K562 (cell line): ENCODE measurements at regions not wholly inside any gene's neighbourhood (a gene's known extent, or its start where the extent isn't known, plus 50 kb on each side); places are given as distances from the start of the nearest gene placed in this dataset.

Experiments
- ATAC-seq: fragments of 200-7000 bp; cut with Tn5 transposase; 3 replicates; pipeline ENCODE4 v1.9.1; 2020; ENCODE audit warnings: moderate library complexity
- BruUV-seq: library from RNA; stranded (reverse); fragments of 400-500 nt; replicated peaks from 2 replicates; lab custom pipeline; 2021; lab: Mats Ljungman, UMichigan
- CTCF ChIA-PET: fragments of 300-600 bp; formaldehyde crosslinking; extraction: SDS; loops from one replicate; lab custom pipeline; 2021; ENCODE audit warnings: low intra/inter-chr PET ratio; lab: Yijun Ruan, JAX
- POLR2A ChIA-PET: fragments of 300-600, 350-650 bp; sonication (Branson Sonifier 250); formaldehyde crosslinking; extraction: SDS; loops from one replicate; lab custom pipeline; 2021; ENCODE audit warnings: antibody characterized with exemption, inconsistent platforms; lab: Yijun Ruan, JAX
- DNase-seq, 4 experiments: peaks; one replicate each; pipeline versions ENCODE4 v3.0.0 to v3.0.0-alpha.2; 2011 to 2018; ENCODE audit warnings: low spot score in 3 of 4, mixed read lengths in 3 of 4; ENCODE audit errors: extremely low read depth in 1 of 4
- FAIRE-seq: peaks from 2 replicates; lab custom pipeline; 2011; peaks lifted over from hg19 to GRCh38; lab: Jason Lieb, UNC
- H2AFZ ChIP-seq: 2 replicates; pipeline ENCODE4 v1.6.0; 2011; ENCODE audit warnings: low read depth, low read length, control low read depth, inconsistent platforms
- H3K27ac ChIP-seq: fragments of 200-600 bp; 3 replicates; pipeline ENCODE4 v1.8.0; 2011; ENCODE audit warnings: low read depth, mild to moderate bottlenecking, control low read depth, inconsistent platforms, low read length, moderate library complexity, mixed read lengths; ENCODE audit errors: extremely low read depth
- H3K27me3 ChIP-seq, 2 experiments: fragments of 300-600 bp in 1 of 2; 2 replicates in 1 of 2; 3 replicates in 1 of 2; pipeline versions ENCODE4 v1.6.0 to v1.8.0; 2011; ENCODE audit warnings: inconsistent platforms in 2 of 2, low read length in 2 of 2, mild to moderate bottlenecking in 1 of 2, mixed read lengths in 1 of 2, moderate library complexity in 1 of 2; ENCODE audit not compliant: control insufficient read depth in 2 of 2, insufficient read depth in 2 of 2
- H3K36me3 ChIP-seq: fragments of 300-600 bp; 3 replicates; pipeline ENCODE4 v1.8.0; 2011; ENCODE audit warnings: mild to moderate bottlenecking, low read length, inconsistent platforms; ENCODE audit not compliant: control insufficient read depth, insufficient read depth
- H3K4me1 ChIP-seq, 2 experiments: fragments of 200-600 bp in 1 of 2; replicated peaks in 1 of 2; 2 replicates in 1 of 2; 3 replicates in 1 of 2; pipeline versions ENCODE4 v1.5.1 to v1.8.0; 2011; ENCODE audit warnings: inconsistent platforms in 2 of 2, low read length in 2 of 2, mild to moderate bottlenecking in 1 of 2, mixed read lengths in 1 of 2, moderate library complexity in 1 of 2; ENCODE audit not compliant: control insufficient read depth in 2 of 2, insufficient read depth in 2 of 2
- H3K4me2 ChIP-seq: 2 replicates; pipeline ENCODE4 v1.6.1; 2011; ENCODE audit warnings: low read length, control low read depth, inconsistent platforms, mixed read lengths; ENCODE audit not compliant: insufficient read depth
- H3K4me3 ChIP-seq: fragments of 200-600 bp; sonication (generic), shearing (Covaris generic); 2 replicates; pipeline ENCODE4 v1.5.1; 2016; ENCODE audit warnings: control low read depth, inconsistent platforms
- H3K79me2 ChIP-seq: fragments of 200-600 bp; 3 replicates; pipeline ENCODE4 v1.8.0; 2011; ENCODE audit warnings: low read length, inconsistent platforms; ENCODE audit not compliant: control insufficient read depth, insufficient read depth
- H3K9ac ChIP-seq, 2 experiments: 2 replicates each; pipeline versions ENCODE4 v1.6.0 to v1.6.1; 2011; ENCODE audit warnings: low read depth in 2 of 2, low read length in 2 of 2, control low read depth in 1 of 2, inconsistent platforms in 1 of 2, mild to moderate bottlenecking in 1 of 2, mixed read lengths in 1 of 2; ENCODE audit not compliant: insufficient read depth in 1 of 2
- H3K9me1 ChIP-seq: one replicate; pipeline ENCODE4 v1.6.0; 2011; ENCODE audit warnings: inconsistent platforms, mild to moderate bottlenecking, low read length, moderate library complexity; ENCODE audit not compliant: control insufficient read depth, insufficient read depth
- H3K9me3 ChIP-seq: replicated peaks from 2 replicates; pipeline ENCODE4 v1.5.1; 2011; ENCODE audit warnings: low read depth, low read length, inconsistent platforms; ENCODE audit not compliant: control insufficient read depth, insufficient read depth
- H4K20me1 ChIP-seq: replicated peaks from 2 replicates; pipeline ENCODE4 v1.6.1; 2011; ENCODE audit warnings: low read length, inconsistent platforms, mixed read lengths; ENCODE audit not compliant: control insufficient read depth, insufficient read depth
- BCL6 ChIP-seq: fragments of 250-450 bp; sonication (Bioruptor Pico); IDR thresholded peaks from 2 replicates; pipeline ENCODE4 v1.4.0; 2020
- ETV1 ChIP-seq: fragments of 450-650 bp; conservative IDR thresholded peaks from 2 replicates; pipeline ENCODE4 v1.6.1; 2016; ENCODE audit warnings: missing genetic modification characterization, control low read depth, low read depth, missing compliant biosample characterization
- FOXK1 ChIP-seq: sonication (generic); formaldehyde crosslinking; IDR thresholded peaks from 2 replicates; pipeline ENCODE4 v1.8.0; 2022; ENCODE audit warnings: missing genetic modification reagents, mild to moderate bottlenecking, borderline replicate concordance
- NCOA2 ChIP-seq, 2 experiments: fragments of 450-650 bp; IDR thresholded peaks; 2 replicates each; pipeline ENCODE4 v1.6.1; 2018; ENCODE audit warnings: mild to moderate bottlenecking in 2 of 2, moderate library complexity in 1 of 2; ENCODE audit not compliant: partially characterized antibody in 2 of 2
- NELFE ChIP-seq: IDR thresholded peaks from 2 replicates; pipeline ENCODE4 v1.6.1; 2011; ENCODE audit warnings: mild to moderate bottlenecking; ENCODE audit not compliant: insufficient read depth, insufficient read length
- NFATC3 ChIP-seq: fragments of 450-650 bp; IDR thresholded peaks from 2 replicates; pipeline ENCODE4 v1.6.1; 2017; ENCODE audit warnings: mild to moderate bottlenecking
- PCBP1 ChIP-seq: fragments of 200-400 bp; formaldehyde crosslinking; IDR thresholded peaks from 2 replicates; pipeline ENCODE4 v1.6.1; 2018; ENCODE audit warnings: mild to moderate bottlenecking, low read depth, low read length; ENCODE audit not compliant: poor library complexity, severe bottlenecking
- PTTG1 ChIP-seq: fragments of 450-650 bp; IDR thresholded peaks from 2 replicates; pipeline ENCODE4 v1.6.1; 2016; ENCODE audit warnings: low read depth, mild to moderate bottlenecking, missing genetic modification characterization, missing compliant biosample characterization
- SFPQ ChIP-seq: fragments of 200-400 bp; formaldehyde crosslinking; IDR thresholded peaks from 2 replicates; pipeline ENCODE4 v1.6.1; 2017; ENCODE audit warnings: mild to moderate bottlenecking, low read depth, low read length, moderate library complexity
- TAF7 ChIP-seq: fragments of 450-650 bp; IDR thresholded peaks from 2 replicates; pipeline ENCODE4 v1.6.1; 2016; ENCODE audit warnings: missing genetic modification characterization, missing compliant biosample characterization
- TEAD4 ChIP-seq, 2 experiments: sonication (generic) in 1 of 2; formaldehyde crosslinking in 1 of 2; IDR thresholded peaks; 2 replicates each; pipeline versions ENCODE4 v1.6.1 to v1.8.0; 2012 to 2022; ENCODE audit warnings: borderline replicate concordance in 1 of 2, inconsistent platforms in 1 of 2, low read length in 1 of 2, mild to moderate bottlenecking in 1 of 2, missing genetic modification reagents in 1 of 2
- WGBS: fragments of 100-300 bp; shearing (Covaris generic); methylation state at CpG from one replicate; pipeline ENCODE4 v1.1.6; 2016; ENCODE audit warnings: low coverage, mixed read lengths; ENCODE audit not compliant: insufficient coverage; ENCODE audit errors: missing lambda C conversion rate; 5-methylcytosine and 5-hydroxymethylcytosine counted together
- in situ Hi-C: fragments of 300-500 bp; cut with MboI; formaldehyde crosslinking; loops from 4 replicates; pipeline ENCODE4 v1.15.0; 2018; ENCODE audit warnings: inconsistent platforms, mixed read lengths
- intact Hi-C: fragments of 100-400 bp; cut with micrococcal nuclease; formaldehyde crosslinking; loops from 2 replicates; pipeline ENCODE4 v1.14.2; 2022

- H3K4me1 ChIP-seq, result no peaks in the 10 kb centered on the region
- no peak overlapping the region for H3K4me3 ChIP-seq
- H3K4me2 ChIP-seq, result no peak overlapping the region
- no peak for TF ChIP-seq NCOA2 (IDR thresholded peaks at IDR 0.05; ENCODE audit: partially characterized antibody in 2 of 2)
- TF ChIP-seq SFPQ, result no peak
- no peak for TF ChIP-seq BCL6 (CRISPR knock-in tag)
- no peak for TF ChIP-seq NFATC3
- TF ChIP-seq NELFE, result no peak
- TF ChIP-seq TAF7, result no peak
- TF ChIP-seq FOXK1 (CRISPR knock-in tag), result no peak
- TF ChIP-seq PTTG1 (tag), result no peak
- no peak for TF ChIP-seq PCBP1
- TF ChIP-seq ETV1 (tag), result no peak
- no peak for TF ChIP-seq TEAD4 (IDR thresholded peaks at IDR 0.05; ENCODE audit: low read length)
- no peak for TF ChIP-seq TEAD4 (CRISPR knock-in tag; IDR thresholded peaks at IDR 0.05; ENCODE audit: borderline replicate concordance)
- no peaks in the 10 kb centered on the region for H3K79me2 ChIP-seq
- ChIA-PET POLR2A (no interaction called here), CTCF (no interaction called here)
- ATAC-seq (no peak), DNase-seq (no peak), FAIRE-seq (no peak)
- no TSS peak for BruUV-seq
- no CpG with 5 or more reads among the region's 1 CpG for WGBS
- no peaks in the 10 kb centered on the region for H3K36me3 ChIP-seq
- intact Hi-C loops, result no loop called here
- no peak overlapping the region for H2AFZ ChIP-seq
- H3K27me3 ChIP-seq, result no peaks in the 10 kb centered on the region
- H3K9me3 ChIP-seq, result no peaks in the 10 kb centered on the region
- no peaks in the 10 kb centered on the region for H4K20me1 ChIP-seq
- H3K9ac ChIP-seq, result no peak overlapping the region
- in situ Hi-C loops, result no loop called here
- H3K9me1 ChIP-seq, result no peaks in the 10 kb centered on the region
- H3K27ac ChIP-seq, result no peak overlapping the region
These were observed 372.5 kb downstream of the CAAP1 start for GRCh38 chr9:26520141-26520540.
